AG08395 (cell line): ENCODE measurements at regions not wholly inside any gene's neighbourhood (a gene's known extent, or its start where the extent isn't known, plus 50 kb on each side); places are given as distances from the start of the nearest gene placed in this dataset.
"Not testable (repeated sequence)": the region's sequence is repeated elsewhere in the genome, so short reads cannot be mapped to it uniquely, and the experiment has no call there.

ENCODE experiments used
- DNase-seq: peaks from one replicate; pipeline ENCODE4 v3.0.0; 2012; ENCODE audit warnings: mixed read lengths, low spot score

DNA sequence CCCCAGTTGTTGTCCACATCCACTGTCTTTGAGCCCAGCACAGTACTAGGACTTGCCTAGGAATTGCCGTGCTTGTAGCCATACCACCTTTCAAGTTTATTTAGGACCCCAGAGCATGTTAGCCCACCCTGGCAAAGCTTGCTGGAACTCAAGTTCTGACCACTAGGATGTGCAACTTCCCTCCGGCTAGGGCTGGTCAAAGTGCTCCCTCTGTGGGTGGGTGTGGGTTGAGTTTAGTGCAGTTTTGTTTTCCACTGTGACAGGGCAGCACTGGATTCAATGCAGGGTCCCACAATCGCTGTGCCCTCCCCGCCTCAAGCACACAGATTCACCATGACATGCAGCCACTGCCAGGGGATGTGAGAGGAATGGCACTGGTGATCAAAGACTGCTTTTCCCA, 96.0 kb downstream of the RASGEF1B start:
- no peak for DNase-seq

DNA sequence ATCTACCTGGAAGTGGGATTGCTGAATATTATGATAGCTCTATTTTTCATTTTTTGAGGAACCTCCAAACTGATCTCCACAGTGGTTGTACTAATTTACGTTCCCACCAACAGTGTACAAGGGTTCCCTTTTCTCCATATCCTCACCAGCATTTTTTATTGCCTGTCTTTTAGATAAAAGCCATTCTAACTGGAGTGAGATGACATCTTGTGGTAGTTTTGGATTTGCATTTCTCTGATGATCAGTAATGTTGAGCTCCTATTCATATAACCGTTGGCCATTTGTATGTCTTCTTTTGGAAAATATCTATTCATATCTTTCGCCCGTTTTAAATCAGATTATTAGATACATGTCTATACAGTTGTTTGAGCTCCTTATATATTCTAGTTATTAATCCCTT, 101.8 kb downstream of the RASGEF1B start:
- DNase-seq = no peak

DNA sequence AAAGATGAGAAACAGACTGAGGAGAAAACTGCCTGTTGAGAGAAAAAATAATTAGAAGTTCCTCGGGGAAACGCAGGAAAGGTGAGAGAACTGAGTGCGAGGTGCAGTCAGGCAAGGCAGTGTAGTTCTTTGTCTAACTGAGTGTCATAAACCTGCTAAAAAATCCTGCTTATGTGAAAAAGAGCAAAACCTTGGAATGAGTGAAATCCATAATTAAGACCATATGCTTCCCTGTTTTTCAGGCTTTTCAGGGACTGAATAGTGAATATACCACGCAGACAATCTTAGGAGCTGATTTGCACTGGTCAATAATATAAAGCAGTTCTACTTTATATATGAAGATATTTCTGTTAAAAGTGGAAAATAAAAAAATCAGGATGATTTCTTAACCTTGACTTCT, 104.9 kb downstream of the RASGEF1B start:
- DNase-seq = peak; percentile 17

DNA sequence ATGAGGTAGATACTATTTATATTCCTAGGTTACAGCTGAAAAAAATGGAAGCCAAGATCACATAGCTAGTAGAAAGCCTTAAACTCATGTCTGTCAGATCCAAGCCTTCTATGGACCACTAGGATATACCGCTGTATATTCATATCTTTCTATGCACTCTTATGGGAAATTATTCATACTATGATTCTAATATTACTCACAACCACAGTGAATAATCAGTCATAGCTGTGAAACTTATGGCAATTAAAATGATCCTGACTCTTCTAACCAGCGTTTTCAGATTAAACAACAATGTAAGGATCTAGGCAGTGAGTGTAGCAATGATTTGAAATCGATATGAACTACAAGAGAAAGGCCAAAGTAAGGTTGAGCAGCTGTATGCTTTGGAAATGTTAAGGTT, 111.0 kb downstream of the RASGEF1B start:
- DNase-seq = no peak

DNA sequence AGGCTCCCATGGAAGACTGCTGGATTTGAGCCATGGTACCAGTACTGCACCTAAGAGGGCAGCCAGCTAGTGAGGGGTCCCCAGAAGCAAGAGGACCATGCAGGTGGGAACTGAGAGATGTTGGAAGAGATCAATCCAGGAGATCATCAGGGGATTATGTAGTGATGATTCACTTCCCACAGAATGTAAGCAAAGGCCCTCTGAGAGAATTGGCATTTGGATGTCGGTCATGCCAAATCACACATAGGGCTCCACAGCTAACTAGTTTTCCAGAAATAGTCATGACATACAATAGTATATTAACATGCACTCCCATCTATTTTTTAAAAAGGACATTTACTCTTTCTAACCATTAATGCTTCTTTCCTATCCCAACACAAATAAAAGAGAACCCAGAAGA, 112.5 kb downstream of the RASGEF1B start:
- DNase-seq = peak; percentile 51

DNA sequence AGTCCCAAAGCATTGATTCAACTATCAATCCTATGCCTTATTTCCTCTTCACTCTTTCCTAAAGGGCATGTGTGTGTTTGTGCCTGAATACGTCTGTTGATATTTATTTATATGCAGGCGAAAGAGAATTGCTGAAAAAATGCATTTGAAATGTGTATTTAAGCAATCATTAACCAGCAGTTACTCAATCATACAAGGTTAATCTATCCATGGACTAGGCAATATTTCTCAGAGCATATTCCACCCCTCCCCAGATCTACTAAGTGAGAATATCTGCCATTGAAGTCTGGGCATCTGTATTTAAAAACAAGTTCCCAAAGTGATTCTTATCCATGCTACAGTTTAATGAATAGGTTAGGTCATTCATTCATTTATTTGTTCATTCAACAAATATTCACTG, 113.6 kb downstream of the RASGEF1B start:
- DNase-seq = no peak

DNA sequence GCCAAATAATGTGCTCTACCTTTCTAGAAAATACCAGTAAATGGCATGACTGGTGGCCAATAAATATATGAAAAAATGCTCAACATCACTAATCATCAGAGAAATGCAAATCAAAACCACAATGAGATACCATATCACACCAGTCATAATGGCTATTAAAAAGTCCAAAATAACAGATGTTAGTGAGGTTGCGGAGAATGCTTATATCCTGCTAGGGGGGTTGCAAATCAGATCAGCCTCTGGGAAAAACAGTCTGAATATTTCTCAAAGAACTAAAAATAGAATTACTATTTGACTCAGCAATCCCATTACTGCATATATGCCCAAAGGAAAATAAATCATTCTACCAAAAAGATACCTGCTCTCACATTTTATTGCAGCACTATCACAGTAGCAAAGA, 115.1 kb downstream of the RASGEF1B start:
- DNase-seq = no peak

DNA sequence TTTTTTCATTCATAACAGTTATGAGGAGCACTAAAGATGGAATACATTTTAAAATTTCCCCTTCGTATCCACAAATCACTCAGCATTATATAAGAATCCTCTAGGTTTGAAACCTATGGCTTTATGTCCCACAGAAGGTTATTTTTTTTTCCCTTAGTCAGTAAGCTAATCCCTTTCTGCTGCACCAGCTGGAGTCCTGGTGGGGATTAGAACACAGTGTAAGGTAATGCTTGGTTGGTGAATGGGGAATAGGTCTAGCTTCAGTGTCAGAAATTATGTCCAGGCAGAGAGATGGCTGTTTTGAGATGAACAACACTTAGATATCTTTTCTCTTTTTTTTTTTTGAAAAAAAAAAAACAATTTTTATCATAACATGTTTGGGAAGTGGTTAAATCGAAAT, 116.6 kb downstream of the RASGEF1B start:
- DNase-seq = no peak

DNA sequence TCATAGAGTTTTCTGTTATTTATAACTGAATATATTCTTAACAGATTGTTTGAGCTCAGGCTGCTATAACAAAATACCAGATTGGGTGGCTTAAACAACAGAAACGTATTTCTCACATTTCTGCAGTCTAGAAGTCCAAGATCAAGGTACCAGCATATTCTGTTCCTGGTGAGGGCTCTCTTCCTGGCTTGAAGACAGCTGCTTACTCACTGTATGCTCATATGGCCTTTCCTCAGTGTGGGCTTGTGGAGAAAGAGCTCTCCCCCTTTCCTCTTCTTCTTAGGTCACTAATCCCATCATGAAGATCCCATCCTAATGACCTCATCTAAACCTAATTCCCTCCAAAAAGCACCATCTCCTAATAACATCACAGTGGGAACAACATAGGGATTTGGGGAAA, 117.8 kb downstream of the RASGEF1B start:
- DNase-seq = no peak

DNA sequence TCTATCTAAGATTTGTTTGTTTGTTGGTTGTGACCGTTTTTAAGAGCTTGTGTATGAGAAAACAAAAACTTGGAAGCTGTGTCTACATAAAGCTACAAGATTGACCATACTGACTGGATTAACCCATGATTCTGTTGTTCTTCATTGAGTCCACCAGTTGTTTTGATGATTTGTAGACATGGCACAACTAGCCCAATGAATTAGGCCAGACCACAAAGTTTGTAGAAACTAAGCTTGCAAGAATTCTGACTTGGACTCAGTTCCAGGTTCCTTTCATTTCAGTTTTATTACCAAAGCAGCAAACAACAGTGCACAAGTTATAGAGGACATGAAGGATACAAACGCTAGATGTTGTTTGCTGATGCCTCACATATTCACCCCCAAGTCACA, 119.3 kb downstream of the RASGEF1B start:
- peak; percentile 56 for DNase-seq

DNA sequence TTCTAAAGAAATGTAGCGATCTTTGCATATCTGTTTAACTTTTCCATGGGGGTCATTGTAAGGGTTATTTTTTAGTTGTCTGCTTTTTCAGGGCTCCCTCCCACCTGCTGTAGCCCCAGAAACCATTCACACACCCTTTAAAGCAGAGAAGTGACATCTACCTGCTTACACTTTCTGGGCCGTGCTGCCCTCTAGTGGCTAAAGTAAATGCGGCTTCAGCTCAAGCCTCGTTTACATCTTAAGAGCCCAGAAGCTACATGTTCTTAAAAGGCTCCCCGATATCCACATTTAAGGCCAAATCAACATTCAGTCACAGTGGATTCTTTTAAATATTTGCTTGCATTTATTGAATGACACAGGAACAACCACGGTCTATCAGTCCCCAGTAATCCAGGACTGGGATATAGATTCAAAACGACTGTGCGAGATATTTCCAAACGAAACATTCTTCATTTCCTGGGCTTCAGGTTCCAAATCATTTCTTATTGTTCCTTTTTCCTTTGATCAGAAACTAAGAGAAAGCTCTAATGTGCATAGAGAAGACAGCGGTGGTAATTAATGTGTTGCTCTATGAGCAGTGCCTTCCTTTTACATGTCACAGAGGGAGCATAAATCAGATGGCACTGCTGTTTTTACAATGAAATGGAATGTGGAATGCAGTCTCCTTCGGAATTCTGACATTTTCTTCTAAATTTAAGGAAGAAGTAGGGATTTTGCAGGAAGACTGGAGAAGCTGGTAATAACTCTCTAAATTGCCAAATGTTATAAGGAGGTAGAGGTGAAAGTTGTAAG, 119.9 kb downstream of the RASGEF1B start:
- peak; percentile 50 for DNase-seq

DNA sequence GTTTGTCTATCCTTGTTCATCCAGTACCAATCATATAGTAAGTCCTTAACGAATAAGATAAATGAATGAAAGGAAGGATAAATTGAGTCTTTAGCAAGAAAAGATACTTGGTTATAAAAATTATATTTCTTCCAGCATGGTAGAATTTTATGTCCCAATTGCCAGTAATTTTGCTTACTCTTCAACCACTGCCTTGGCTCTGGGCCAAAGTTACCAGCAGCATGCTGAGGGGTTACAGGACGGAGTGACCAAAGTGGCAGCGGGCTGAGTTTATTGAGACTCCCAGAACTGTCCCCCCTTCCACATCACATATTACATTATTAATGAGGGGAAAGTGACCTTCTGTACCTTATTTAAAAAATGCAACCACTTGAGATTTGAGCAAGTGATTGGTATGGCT, 121.7 kb downstream of the RASGEF1B start:
- DNase-seq = no peak

DNA sequence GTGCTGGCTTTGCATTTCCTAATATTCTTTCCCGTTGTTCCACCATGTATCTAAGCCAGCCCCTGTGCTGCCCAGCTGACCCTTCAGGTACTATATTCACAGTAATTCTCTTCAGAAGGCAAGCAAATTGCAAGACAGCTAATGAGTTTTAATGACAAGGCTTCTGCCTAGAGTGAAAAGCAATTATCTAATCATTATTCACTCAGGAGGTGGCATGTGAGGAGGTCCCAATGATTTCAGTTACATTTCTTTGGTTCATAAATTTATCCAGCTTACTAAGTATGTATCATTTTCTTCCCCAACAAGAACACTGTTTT, 123.0 kb downstream of the RASGEF1B start:
- DNase-seq = no peak

DNA sequence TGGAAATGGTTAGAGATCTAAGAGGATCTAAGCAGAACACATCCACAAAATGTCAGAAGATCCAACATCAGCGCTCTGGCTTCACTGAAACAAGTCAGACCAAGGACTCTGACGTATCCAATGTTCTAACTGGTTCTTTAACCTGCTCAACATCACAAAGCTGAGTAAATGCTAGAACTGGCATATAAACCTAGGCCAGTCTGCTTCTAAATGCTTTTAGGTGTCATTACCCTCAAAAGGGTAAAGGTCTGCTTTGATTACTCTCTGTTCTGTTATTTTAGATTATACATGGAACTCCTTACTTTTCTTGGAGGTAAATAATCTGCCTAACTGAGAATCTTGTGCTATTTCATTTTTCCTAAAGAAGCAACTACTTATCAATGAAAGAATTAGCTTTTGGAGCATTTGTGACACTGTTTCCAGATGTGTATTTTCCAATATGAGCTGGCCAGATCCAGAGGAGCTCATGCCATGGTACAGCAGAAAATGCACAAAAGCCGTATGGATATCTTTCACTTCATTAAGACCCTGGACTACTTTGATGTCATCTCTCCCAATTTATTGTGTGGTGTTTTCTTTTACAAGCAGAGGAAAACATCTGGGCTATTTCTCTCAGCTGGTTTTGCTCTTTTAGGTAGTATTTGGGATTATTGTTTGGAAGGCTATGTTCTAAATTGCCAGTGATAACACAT, 123.5 kb downstream of the RASGEF1B start:
- no peak for DNase-seq

DNA sequence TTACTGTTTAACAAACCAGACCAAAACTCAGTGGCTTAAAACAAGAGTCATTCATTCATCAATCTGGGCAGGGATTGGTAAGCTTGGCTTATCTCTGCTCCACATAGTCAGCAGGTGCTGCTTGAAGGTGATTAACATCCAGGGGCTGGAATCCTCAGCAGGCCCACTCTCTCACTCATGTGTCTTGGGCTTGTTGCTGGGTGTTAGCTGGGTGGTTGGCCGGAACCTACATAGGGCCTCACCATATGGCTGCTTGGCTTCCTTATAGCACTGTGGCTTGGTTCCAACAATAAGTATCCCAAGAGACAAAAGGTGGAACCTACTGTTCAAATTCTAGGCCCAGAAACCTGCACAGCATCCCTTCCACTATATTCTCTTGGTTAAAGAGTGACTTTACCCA, 125.0 kb downstream of the RASGEF1B start:
- DNase-seq = no peak

DNA sequence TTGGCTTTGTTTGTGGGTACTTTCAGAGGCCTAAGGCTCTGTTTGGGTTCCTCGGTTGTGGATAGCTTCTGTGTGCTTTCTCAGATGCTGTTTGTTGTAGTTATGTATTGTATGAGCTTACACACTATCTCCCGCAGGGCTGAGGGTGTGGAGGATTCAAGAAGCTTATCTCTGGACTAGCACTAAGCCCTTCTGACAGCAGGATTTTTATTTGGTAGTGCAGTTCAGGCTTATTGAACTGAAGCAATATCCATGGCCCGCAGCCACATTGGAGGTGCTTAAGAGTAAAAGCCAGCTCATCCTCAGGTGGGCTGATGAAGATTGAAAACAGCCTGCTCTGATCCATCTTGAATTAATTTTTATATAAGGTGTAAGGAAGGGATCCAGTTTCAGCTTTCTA, 128.2 kb downstream of the RASGEF1B start:
- no peak for DNase-seq

DNA sequence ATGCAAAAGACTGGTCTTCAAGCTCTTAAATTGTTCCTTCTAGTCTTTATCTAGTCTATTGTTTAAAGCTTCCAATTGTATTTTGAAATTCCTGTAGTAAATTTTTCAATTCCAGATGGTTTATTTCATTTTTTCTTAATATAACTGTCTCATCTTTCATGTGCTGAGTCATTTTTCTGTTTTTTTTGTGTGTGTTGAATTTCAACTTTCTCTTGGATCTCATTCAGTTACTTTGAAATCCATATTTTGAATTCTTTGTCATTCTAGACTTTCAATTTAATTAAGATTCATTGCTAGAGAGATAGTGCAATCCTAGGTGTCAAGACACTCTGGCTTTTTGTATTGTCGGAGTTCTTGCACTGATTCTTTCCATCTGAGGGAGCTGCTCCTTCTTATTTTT, 128.0 kb upstream of the PRKG2 start:
- DNase-seq = no peak

DNA sequence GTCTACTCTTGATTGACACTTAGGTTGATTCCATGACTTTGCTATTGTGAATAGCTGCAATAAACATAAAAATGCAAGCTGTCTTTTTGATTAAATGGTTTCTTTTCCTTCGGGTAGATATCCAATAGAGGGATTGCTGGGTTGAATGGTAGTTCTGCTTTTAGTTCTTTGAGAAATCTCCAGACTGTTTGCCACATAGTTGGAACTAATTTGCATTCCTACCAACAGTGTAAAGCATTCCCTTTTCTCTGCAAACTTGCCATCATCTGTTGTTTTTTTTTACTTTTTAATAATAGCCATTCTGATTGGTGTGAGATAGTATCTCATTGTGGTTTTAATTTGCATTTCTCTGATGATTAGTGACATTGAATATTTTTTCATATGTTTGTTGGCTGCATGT, 122.2 kb upstream of the PRKG2 start:
- no peak for DNase-seq

DNA sequence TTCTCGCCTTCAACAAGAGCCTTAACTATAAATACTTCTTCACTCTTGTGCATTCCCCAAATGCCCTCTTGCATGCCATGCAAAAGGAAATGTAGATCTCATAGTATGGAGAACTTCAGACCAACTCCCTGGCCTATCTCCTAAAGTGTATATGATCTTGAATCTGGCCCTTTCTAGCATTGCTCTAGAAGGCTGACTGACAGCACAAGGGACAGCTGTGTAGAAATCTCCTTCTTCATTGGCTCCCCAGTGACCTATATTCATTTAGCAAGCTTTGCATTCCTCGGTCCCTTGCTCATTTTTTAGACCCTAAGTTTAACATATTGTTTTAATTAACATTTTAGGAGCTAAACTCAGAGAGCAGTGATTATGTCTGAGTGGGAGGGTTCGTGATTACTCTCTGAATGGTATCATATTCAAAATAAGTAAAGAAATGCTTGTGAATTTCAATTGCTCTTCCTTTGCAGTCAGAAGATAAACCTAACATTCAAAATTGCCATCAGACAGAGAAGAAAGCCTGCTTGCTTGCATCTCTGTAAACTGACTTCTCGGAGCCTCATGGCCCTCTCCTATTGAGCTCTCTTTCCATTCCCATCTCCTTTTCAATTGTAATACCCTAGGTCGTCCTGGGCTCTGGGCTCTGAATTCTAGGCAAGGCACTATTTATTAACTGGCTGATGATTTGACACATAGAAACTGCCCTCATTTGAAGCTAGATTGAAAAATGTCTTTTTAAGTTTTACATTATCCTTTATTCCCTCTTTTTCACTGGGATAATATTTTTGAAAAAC, 120.3 kb upstream of the PRKG2 start:
- peak; percentile 36 for DNase-seq

DNA sequence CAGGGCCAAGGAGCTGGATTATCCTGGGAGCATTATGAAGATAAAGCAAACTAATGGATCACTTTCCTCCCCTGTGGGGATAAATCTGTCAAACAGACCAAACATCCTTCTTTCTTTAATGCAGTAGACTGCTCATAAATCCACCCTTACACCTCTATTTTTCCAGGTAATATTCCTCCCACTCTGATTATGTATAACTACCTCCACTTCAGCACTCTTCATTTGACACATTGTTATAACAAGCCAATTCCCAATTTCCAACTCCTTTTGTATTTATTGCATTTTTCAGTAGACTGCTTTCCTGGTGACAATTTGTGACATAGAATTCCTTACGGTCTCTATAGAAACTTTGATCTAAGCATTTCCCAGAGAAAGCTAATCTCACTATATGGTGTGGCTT, 115.0 kb upstream of the PRKG2 start:
- DNase-seq = no peak

DNA sequence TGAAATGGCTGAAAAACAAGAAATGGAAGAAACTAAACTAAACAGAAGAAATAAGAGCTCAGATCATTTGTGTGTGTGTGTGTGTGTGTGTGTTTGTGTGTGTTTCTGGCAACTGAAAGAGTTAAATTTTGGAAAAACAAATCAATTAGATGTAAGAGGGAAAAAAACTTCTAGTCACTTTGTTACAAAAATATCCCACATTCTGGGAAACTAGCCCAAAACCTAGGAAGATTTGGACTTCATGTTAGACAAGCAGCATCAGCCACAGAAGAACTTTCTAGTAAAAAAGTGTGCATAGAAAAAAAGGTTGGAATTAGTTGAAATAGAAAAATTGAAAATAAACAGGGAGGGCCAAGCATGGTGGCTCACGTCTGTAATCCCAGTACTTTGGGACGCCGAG, 111.6 kb upstream of the PRKG2 start:
- no peak for DNase-seq

DNA sequence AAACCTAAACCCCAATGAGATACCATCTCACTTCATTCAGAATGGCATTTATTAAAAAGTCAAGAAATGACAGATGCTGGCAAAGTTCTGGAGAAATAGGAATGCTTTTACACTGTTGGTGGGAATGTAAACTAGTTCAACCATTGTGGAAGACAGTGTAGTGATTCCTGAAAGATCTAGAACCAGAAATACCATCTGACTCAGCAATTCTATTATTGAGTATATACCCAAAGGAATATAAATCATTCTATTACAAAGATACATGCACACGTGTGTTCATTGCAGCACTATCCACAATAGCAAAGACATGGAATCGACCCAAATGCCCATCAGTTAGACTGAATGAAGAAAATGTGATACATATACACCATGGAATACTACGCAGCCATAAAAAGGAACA, 109.6 kb upstream of the PRKG2 start:
- not testable (repeated sequence) for DNase-seq

DNA sequence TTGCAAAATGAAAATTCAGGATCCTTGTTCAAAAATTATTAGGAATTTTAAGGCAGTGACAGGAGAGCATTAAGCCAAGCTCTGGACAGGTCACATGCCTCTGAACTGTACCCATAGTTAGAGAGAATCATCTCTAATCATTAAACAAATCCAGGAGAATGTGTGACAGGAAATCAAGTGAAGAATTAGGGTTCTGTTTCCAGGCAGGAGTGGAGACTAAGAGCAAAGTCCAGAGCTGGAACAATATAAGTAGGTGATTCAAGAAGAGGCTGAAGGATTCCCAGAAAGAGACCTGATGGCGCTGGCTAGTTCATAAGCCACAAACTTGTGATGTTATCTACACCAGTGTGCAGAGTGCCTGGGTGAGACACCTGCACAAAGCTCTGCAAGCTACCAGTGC, 104.6 kb upstream of the PRKG2 start:
- no peak for DNase-seq
